ENCODE measurements at regions not wholly inside any gene's neighbourhood (a gene's known extent, or its start where the extent isn't known, plus 50 kb on each side); places are given as distances from the start of the nearest gene placed in this dataset.

DNA sequence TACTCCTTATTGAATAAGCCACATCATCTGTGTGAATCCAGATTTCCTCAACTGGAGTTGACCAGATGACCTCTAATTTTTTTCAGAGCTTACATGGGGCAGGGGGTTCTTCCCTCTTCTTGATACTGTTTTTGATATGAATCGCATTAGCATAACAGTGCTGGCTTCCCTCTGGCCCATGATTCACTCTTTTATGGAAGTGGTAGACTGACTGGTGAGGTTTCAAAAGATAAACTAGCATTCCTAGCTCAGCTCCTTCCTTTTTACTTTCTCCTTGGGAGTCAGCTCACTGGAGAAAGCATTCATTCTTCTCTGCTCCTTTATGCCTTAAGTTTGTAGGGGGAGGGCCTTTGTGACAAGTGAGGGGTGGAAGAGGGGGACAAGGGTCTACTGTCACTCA is 161.0 kb upstream of the FGF13 start:
- TF ChIP-seq, protein P1, sequence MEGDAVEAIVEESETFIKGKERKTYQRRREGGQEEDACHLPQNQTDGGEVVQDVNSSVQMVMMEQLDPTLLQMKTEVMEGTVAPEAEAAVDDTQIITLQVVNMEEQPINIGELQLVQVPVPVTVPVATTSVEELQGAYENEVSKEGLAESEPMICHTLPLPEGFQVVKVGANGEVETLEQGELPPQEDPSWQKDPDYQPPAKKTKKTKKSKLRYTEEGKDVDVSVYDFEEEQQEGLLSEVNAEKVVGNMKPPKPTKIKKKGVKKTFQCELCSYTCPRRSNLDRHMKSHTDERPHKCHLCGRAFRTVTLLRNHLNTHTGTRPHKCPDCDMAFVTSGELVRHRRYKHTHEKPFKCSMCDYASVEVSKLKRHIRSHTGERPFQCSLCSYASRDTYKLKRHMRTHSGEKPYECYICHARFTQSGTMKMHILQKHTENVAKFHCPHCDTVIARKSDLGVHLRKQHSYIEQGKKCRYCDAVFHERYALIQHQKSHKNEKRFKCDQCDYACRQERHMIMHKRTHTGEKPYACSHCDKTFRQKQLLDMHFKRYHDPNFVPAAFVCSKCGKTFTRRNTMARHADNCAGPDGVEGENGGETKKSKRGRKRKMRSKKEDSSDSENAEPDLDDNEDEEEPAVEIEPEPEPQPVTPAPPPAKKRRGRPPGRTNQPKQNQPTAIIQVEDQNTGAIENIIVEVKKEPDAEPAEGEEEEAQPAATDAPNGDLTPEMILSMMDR (conservative IDR thresholded peaks at IDR 0.05), result no peak
- no peak for TF ChIP-seq EZH2 (IDR thresholded peaks at IDR 0.05; ENCODE audit: low read depth)
